ENCODE measurements at regions not wholly inside any gene's neighbourhood (a gene's known extent, or its start where the extent isn't known, plus 50 kb on each side); places are given as distances from the start of the nearest gene placed in this dataset.

DNA sequence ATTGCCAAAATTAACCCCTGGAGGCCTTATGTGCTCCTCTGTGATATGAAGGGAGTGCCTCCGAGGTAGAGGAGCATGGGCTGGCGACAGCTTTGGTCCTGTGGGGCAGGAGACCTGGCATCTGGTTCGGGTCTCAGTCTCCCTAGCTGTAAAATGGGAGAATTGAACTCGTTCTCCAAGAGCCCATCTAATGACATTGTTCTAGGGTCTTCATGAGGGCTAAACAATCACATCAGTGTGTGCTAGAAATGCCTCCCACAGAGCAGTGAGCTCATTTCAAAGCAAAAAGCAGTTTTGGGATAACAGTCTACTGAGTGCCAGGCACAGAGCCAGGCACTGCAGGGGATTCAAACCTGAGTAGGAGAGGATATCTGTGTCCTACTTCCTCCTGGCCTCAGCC, 248.0 kb downstream of the RPS24 start:
- POLR2A ChIA-PET = no interaction called here
- Histone ChIP-seq H3K27me3 (ENCODE audit: control insufficient read depth, insufficient read depth, low read length) (peaks cover 23% of the 10 kb centered on the region), H3K27ac (ENCODE audit: low read depth, low read length) (no peak overlapping the region), H3K9me3 (ENCODE audit: control insufficient read depth, insufficient read depth, low read length) (no peaks in the 10 kb centered on the region), H3K4me3 (ENCODE audit: low read depth, low read length) (no peak overlapping the region)
- CTCF ChIA-PET = no interaction called here
- DNase-seq (ENCODE audit: low read depth, low spot score) = no peak
- TF ChIP-seq, protein P1, sequence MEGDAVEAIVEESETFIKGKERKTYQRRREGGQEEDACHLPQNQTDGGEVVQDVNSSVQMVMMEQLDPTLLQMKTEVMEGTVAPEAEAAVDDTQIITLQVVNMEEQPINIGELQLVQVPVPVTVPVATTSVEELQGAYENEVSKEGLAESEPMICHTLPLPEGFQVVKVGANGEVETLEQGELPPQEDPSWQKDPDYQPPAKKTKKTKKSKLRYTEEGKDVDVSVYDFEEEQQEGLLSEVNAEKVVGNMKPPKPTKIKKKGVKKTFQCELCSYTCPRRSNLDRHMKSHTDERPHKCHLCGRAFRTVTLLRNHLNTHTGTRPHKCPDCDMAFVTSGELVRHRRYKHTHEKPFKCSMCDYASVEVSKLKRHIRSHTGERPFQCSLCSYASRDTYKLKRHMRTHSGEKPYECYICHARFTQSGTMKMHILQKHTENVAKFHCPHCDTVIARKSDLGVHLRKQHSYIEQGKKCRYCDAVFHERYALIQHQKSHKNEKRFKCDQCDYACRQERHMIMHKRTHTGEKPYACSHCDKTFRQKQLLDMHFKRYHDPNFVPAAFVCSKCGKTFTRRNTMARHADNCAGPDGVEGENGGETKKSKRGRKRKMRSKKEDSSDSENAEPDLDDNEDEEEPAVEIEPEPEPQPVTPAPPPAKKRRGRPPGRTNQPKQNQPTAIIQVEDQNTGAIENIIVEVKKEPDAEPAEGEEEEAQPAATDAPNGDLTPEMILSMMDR (IDR thresholded peaks at IDR 0.05; ENCODE audit: low read depth, low read length) = no peak

DNA sequence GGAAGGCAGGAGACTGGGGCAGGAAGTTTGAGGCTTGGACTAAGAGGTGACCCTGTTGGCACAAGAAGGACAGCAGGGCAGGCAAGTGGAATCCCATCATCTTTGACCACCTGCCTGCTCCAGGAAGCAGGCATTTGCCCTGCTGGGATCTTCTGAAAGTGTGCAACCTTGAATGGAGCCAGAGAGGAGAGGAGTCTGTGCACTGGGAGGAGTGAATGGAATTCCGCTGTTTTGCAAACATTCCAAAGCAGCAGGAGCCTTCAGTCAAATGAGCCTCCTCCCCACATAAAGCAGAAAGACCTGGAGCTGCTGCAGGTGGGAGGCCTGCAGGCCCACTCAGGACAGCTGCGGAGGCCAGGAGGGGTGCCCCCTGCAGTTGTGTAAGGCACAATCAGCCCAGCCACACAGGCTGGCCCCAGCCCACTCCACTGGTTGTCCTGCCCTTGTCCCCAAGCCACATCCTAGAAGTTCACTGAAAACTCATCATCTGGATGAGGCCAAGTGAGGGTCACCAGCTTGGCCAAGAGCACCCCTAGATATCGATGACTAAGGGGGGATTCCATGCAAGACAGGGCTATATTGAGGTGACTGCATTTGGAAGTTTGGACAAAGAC, 249.5 kb downstream of the RPS24 start:
- TF ChIP-seq, protein P1 (IDR thresholded peaks at IDR 0.05; ENCODE audit: low read depth, low read length) = no peak
- Histone ChIP-seq H3K27ac (ENCODE audit: low read depth, low read length) (no peak overlapping the region), H3K9me3 (ENCODE audit: control insufficient read depth, insufficient read depth, low read length) (no peaks in the 10 kb centered on the region), H3K4me3 (ENCODE audit: low read depth, low read length) (no peak overlapping the region), H3K27me3 (ENCODE audit: control insufficient read depth, insufficient read depth, low read length) (peaks cover 25% of the 10 kb centered on the region)
- DNase-seq (ENCODE audit: low read depth, low spot score) = no peak
- CTCF ChIA-PET = no interaction called here
- POLR2A ChIA-PET = no interaction called here

DNA sequence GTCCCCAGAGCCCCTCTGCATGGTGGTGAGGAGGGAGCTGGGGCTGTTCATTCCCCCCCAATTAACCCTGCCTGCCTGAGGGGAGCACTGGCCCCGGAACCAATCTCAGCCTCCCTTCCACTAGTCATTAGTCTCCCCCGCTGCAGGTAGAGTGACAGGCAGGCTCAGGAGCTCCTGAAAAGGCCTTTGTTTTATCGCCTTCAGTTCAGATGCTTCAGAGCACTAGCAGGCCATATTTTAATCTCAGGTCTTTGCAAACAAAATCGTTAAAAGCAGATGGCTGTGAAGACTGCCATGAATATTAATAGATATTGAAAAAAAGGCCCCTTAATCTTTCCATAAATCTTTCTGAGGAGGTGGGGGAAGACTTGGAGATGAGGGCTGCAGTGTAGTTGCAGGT, 250.7 kb downstream of the RPS24 start:
- no peak overlapping the region for H3K4me3 ChIP-seq (ENCODE audit: low read depth, low read length)
- CTCF ChIA-PET = interaction anchor here (0.6 kb wide), 1 partner anchor 24 kb away, joined by 3 read pairs; no protein-coding TSS in a partner anchor
- no peaks in the 10 kb centered on the region for H3K9me3 ChIP-seq (ENCODE audit: control insufficient read depth, insufficient read depth, low read length)
- TF ChIP-seq, protein P1 (IDR thresholded peaks at IDR 0.05; ENCODE audit: low read depth, low read length) = no peak
- no peak overlapping the region for H3K27ac ChIP-seq (ENCODE audit: low read depth, low read length)
- DNase-seq (ENCODE audit: low read depth, low spot score) = no peak
- POLR2A ChIA-PET = no interaction called here
- H3K27me3 ChIP-seq (ENCODE audit: control insufficient read depth, insufficient read depth, low read length) = peaks cover 25% of the 10 kb centered on the region

GRCh38 chr10:78285226-78285625, 251.6 kb downstream of the RPS24 start:
- Histone ChIP-seq H3K27ac (ENCODE audit: low read depth, low read length) (no peak overlapping the region), H3K4me3 (ENCODE audit: low read depth, low read length) (no peak overlapping the region), H3K27me3 (ENCODE audit: control insufficient read depth, insufficient read depth, low read length) (peaks cover 28% of the 10 kb centered on the region), H3K9me3 (ENCODE audit: control insufficient read depth, insufficient read depth, low read length) (no peaks in the 10 kb centered on the region)
- no peak for DNase-seq (ENCODE audit: low read depth, low spot score)
- TF ChIP-seq, protein P1 (IDR thresholded peaks at IDR 0.05; ENCODE audit: low read depth, low read length) = no peak
- ChIA-PET POLR2A (no interaction called here), CTCF (no interaction called here)

GRCh38 chr10:78286186-78286585, 252.5 kb downstream of the RPS24 start:
- TF ChIP-seq, protein P1 (IDR thresholded peaks at IDR 0.05; ENCODE audit: low read depth, low read length) = no peak
- Histone ChIP-seq H3K9me3 (ENCODE audit: control insufficient read depth, insufficient read depth, low read length) (no peaks in the 10 kb centered on the region), H3K4me3 (ENCODE audit: low read depth, low read length) (no peak overlapping the region), H3K27me3 (ENCODE audit: control insufficient read depth, insufficient read depth, low read length) (peaks cover 28% of the 10 kb centered on the region), H3K27ac (ENCODE audit: low read depth, low read length) (no peak overlapping the region)
- CTCF ChIA-PET = no interaction called here
- no peak for DNase-seq (ENCODE audit: low read depth, low spot score)
- POLR2A ChIA-PET = no interaction called here
